HG03378 (cell line): ENCODE measurements at regions not wholly inside any gene's neighbourhood (a gene's known extent, or its start where the extent isn't known, plus 50 kb on each side); places are given as distances from the start of the nearest gene placed in this dataset.
A peak's percentile ranks its signal among the peaks of the same experiment; 100 is the strongest.

ENCODE experiments used
- ATAC-seq: cut with Tn5 transposase; IDR thresholded peaks from one replicate; pipeline ENCODE4 v1.9.1; 2021; ENCODE audit warnings: mild to moderate bottlenecking, moderate library complexity; ENCODE audit not compliant: unreplicated experiment

DNA sequence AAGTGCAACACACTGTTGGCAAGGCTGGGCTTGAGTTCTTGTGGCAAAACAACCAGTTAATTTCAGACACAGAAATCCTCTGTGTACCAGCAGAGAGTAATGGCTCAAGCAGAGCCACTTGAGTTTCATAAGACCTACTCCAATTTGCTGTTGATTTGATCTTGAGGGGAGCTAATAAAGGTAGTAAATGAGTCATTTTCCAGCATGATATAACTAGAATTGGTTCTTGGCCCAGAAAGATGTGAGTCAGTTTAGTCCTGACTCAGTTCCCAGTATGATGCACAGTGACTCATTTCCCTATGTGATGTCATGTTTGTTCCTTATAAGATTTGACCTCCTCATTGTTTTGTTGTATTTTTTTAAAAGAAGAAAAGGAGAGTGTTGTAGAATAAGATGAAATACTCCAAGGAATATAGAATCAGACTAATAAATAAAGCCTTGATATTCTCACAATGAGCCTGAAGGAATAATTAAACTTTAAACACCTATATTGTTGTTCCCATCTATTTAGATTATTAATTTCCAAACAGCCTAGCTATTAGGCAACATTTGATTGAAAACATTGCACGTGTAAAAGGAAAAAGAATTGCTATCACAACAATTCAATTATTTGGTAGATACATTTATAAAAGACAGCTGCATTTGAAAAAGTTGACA, 186.2 kb downstream of the REEP3 start:
- ATAC-seq = peak; percentile 96

GRCh38 chr10:63708421-63708820, 187.2 kb downstream of the REEP3 start:
- no peak for ATAC-seq

DNA sequence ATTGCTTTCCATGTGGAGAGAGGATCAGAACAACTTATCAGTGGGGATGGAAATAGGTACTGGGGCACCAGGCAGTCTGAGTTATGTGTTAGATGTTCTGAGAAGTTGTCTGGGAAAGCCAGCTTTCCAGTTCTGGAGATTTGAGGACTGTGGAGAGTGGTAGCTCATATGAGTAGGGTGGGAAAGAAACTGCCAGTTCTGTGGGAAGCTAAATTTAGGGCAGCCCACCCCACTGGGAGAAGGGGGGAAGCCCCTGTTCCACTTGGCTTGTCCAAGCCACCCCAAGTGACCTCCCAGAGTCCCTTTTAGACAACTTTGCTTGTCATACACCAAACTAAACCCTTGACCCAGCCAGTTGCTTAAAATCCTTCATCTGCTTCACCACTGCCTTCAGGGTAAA, 189.5 kb downstream of the REEP3 start:
- ATAC-seq = no peak

DNA sequence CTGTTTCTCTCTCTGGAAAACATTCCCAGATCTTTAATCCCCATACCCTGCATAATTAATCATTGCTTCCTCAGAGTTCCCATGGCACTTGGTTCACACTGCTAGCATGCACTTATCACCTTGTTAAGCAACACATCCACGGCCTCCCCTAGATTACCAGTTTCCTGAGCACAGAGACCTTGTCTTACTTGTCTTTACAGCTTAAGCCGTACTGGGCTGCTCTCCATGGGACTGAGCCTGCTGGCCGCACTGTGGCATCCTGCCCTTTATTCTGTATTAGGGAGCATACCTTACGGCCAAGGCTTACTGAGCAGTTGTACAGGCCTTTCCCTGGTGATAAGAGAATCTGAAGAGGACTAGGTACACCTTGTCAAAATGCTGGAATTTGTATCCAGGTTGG, 190.2 kb downstream of the REEP3 start:
- no peak for ATAC-seq

- ATAC-seq = no peak
These were observed 190.9 kb downstream of the REEP3 start for GRCh38 chr10:63711867-63712716.

DNA sequence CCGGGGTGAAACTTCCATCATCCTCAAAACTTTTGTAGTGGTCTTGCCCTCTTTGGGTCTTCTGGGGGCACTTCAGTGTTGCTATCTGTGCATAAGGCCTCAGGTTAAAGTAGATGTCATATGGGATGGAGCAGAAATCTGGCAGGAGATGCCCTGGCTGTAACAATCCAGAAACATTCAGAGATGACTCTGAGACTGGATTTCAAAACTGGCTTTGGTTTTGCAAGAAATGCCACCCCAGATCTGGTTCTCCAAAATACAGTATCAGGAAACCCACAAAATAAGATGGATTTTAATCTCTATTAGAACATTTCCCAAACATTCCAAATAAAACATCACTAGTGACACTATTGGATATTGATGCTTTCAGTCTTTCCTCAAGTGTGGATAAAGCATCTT, 191.5 kb downstream of the REEP3 start:
- no peak for ATAC-seq

DNA sequence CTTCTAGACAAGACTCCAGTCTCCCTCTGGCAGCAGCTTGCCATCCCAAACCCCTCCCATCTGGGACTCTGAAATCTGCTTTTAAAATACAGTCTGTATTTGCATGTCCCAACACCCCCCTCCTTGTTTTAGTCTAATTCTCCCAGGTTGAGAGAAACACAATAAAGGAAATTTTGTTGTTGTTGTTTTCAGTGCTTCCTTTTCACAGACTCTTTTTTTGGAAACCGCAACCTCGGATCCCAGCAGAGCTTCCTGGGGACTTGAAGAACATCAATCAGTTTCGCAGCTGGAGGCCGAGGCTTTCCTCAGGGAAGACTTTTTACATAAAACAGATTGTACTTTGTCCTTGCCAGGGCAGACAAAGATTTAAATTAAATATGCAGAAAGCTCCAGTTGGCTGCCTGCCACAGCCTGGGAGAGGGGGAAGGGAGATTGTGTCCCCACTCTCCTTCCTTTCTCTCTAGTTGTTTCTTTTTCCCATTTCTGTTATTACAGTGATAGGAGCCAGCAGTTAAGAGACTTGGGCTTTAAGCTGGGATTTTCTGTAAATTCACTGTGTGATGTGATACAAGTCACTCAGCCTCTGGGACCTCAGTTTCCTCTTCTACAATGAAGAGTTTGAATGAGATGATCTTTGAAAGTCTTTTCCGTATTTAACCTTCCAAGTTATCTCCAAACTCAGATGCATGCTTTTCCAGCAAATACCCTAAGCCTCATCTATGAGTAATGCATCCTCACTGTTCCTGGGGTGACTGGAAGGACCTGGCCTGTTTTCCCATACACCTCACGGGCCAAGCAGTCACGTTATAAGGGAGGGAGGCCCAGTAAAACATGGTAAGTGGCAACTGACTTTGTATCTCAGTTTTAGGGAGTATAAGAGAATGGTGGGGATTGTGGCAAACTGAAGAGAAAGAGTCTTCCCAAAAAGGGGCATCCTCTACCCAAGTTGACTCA, 192.3 kb downstream of the REEP3 start:
- ATAC-seq = no peak

DNA sequence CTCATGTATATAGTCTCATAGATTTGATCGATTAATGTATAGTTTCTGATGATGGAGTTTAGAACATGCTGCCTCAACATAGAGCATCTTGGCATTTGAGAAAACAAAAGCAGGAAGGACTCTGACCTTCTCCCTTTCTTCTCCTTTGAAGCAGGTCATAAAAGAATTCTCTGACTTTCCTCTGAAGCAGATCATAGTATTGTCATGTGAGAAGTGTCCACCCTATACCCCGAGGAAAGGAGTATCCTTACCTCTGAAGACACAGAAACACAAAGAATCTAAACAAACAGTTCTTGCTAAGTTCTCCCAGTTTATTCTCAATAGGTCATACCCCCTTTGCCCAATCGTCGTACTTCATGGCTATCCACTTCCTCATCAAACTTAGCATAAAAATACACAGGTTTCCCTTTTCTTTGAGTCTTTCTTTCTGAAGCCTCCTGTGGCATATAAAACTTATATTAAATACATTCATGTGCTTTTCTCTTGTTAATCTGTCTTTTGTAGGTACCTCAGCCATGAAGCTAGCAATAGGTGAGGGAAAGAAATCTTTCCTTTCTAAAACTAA, 194.9 kb downstream of the REEP3 start:
- ATAC-seq = no peak

GRCh38 chr10:63717027-63717715, 196.0 kb downstream of the REEP3 start:
- no peak for ATAC-seq

DNA sequence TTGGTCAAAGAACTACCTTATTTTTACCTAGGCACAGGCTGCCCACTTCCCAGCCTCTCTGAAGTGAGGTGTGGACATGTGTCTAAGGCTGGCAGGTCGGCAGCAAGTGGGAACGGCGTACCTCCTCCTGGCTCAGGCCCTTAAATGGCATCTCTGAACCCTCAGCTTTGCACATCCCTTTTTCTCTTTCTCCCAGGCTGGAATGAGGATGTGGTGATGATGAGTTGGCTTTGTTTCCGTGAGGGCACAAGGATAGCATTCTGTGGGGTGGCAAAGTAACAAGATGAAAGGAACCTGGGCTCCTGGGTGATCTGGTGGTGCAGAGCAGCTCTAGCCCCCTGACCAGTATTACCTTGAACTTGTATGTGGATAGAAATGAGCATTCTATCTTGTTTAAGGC, 196.8 kb downstream of the REEP3 start:
- ATAC-seq = no peak

GRCh38 chr10:63718421-63718820, 197.2 kb downstream of the REEP3 start:
- no peak for ATAC-seq

- no peak for ATAC-seq
These were observed 198.1 kb downstream of the REEP3 start for GRCh38 chr10:63719226-63719856.

DNA sequence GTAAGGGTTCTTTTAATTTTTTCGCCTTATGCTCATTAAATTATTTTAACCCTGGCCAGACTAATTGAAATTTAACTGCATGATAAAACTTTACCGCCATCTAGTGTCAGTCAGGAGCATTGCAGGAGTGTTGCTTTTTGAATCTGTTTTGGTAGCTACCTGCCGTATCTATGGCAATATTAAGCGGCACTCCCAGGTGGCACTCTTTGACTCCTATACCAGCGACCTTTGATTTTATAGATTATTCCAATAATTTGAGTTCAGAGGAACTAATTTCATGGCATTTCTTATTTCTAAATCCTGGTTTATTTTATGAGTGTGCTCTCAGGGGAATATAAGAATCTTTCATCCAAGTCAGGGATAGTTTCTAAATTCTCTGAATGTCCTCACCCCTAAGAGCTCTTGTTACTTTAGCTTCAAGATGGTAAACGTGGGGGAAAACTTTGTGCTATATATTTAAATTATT, 198.9 kb downstream of the REEP3 start:
- ATAC-seq = peak; percentile 52

- peak; percentile 65 for ATAC-seq
These were observed 199.5 kb downstream of the REEP3 start for GRCh38 chr10:63720676-63721075.

GRCh38 chr10:63722537-63722936, 201.3 kb downstream of the REEP3 start:
- no peak for ATAC-seq

GRCh38 chr10:63723320-63723719, 202.1 kb downstream of the REEP3 start:
- ATAC-seq = no peak

DNA sequence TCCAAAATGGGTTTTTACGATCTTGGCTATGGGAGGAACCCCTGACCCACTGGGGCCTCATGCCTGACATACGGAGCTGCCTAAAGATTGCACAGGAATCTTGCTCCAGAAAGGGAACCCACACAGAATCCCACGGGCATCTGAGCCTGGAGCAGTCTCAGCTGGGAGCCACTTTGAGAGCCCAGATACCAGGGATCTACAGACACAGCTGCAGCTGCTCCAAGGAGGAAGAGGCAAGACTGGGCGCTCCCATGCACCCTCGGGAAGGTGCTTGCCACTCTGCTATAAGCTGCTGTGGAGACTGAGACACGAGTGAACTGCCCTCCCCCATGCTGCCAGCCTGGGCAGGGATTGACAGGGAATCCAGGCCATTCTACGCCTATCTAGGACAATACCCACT, 202.5 kb downstream of the REEP3 start:
- no peak for ATAC-seq

GRCh38 chr10:63724922-63725321, 203.7 kb downstream of the REEP3 start:
- ATAC-seq = no peak

DNA sequence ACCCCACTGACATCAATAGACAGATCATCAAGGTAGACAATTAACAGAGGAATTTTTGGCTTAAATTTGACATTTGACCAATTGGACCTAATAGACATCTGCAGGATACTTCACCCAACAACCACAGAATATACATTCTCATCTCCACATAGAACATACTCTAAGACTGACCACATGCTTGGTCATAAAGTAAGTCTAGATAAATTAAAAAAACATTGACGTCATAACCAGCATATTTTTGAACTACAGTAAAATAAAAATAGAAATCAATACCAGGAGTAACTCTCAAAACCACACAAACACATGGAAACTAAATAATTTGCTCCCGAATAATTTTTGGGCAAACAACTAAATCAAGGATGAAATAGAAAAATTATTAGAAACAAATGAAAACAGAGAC, 205.7 kb downstream of the REEP3 start:
- no peak for ATAC-seq

DNA sequence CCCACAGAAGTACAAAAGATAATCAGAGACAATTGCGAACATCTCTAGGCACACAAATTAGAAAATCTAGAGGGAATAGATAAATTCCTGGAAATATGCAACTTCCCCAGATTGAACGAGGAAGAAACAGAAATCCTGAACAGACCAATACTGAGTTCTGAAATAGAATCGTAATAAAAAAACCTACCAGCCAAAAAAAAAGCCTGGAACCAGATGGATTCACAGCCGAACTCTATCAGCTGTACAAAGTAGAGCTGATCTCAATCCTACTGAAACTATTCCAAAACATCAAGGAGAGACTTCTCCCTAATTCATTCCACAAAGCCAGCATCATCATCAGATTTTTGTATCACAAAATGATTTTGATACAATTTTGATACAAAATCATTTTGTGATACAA, 206.4 kb downstream of the REEP3 start:
- no peak for ATAC-seq
